ENCODE measurements at regions not wholly inside any gene's neighbourhood (a gene's known extent, or its start where the extent isn't known, plus 50 kb on each side); places are given as distances from the start of the nearest gene placed in this dataset.

DNA sequence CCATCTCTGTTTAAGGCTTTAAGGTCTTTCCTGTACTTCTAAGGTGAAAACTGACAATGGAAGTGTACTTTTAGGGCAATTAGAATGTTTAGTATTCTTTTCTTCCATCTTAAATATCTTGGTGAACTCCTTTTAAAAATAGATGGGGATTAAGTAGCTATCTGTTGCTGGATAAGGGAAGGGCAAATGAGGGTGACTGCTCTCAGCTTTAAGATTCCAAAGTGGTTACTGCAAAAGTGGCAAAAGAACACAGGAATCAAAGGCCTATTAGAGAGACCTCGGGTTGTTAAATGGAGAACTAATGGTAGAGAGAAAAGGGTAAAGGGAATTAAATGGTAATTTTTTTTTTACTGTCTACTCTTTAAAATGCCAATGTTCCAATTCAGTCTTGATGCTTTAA lies 774.1 kb upstream of the B3GALT2 start:
- H3K27me3 ChIP-seq = no peaks in the 10 kb centered on the region
- H3K4me1 ChIP-seq = no peaks in the 10 kb centered on the region
- H3K36me3 Mint-ChIP-seq = no peaks in the 10 kb centered on the region
- H3K27me3 Mint-ChIP-seq (ENCODE audit: insufficient read depth, low read depth) = no peaks in the 10 kb centered on the region
- H3K27ac ChIP-seq = no peak overlapping the region
- H3K4me3 Mint-ChIP-seq = no peak overlapping the region
- H3F3A ChIP-seq (ENCODE audit: low read depth) = no peaks in the 10 kb centered on the region
- DNase-seq (ENCODE audit: low spot score) = no peak
- no peaks in the 10 kb centered on the region for H3K9me3 Mint-ChIP-seq
- H3K4me1 Mint-ChIP-seq = peaks cover 6% of the 10 kb centered on the region
- H3K79me2 ChIP-seq (ENCODE audit: low read depth) = no peaks in the 10 kb centered on the region
- TF ChIP-seq EZH2 (IDR thresholded peaks at IDR 0.05) (no peak), EZH2phosphoT487 (IDR thresholded peaks at IDR 0.05) (no peak)
- TF ChIP-seq, protein P1, sequence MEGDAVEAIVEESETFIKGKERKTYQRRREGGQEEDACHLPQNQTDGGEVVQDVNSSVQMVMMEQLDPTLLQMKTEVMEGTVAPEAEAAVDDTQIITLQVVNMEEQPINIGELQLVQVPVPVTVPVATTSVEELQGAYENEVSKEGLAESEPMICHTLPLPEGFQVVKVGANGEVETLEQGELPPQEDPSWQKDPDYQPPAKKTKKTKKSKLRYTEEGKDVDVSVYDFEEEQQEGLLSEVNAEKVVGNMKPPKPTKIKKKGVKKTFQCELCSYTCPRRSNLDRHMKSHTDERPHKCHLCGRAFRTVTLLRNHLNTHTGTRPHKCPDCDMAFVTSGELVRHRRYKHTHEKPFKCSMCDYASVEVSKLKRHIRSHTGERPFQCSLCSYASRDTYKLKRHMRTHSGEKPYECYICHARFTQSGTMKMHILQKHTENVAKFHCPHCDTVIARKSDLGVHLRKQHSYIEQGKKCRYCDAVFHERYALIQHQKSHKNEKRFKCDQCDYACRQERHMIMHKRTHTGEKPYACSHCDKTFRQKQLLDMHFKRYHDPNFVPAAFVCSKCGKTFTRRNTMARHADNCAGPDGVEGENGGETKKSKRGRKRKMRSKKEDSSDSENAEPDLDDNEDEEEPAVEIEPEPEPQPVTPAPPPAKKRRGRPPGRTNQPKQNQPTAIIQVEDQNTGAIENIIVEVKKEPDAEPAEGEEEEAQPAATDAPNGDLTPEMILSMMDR (IDR thresholded peaks at IDR 0.05) = no peak
- no peak overlapping the region for H3K4me2 ChIP-seq
- H3K4me3 ChIP-seq = no peak overlapping the region
- no peaks in the 10 kb centered on the region for H3K9me3 ChIP-seq (ENCODE audit: low read depth)
- no peaks in the 10 kb centered on the region for H3K36me3 ChIP-seq
- no peak overlapping the region for H3K27ac Mint-ChIP-seq
- H2AFZ ChIP-seq (replicated peaks) = no peak overlapping the region
- H4K20me1 ChIP-seq (ENCODE audit: low read depth) = no peaks in the 10 kb centered on the region
- no peak overlapping the region for H3K9ac ChIP-seq

DNA sequence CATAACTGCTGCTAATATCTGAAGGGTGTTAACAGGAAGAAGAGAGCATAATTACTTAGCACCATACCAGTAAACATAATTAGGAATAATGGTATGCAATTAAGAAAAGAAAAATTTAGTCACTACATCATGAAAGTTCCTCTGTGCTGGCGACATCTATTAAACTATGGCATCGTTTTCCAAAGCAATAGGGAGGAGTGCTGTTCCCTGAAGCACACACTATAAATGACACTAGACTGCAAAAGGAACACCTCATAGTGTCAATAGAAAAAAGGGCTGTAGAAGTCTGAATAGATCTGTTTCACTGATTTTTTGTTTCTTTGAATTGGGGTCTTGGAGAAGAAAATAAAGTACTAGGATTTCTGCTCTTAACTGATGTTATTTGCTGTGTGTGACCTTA lies 773.6 kb upstream of the B3GALT2 start:
- H3K27me3 Mint-ChIP-seq (ENCODE audit: insufficient read depth, low read depth) = no peaks in the 10 kb centered on the region
- H3K4me1 Mint-ChIP-seq = peaks cover 6% of the 10 kb centered on the region
- no peaks in the 10 kb centered on the region for H3K36me3 Mint-ChIP-seq
- Histone ChIP-seq H3K79me2 (ENCODE audit: low read depth) (no peaks in the 10 kb centered on the region), H3K9me3 (ENCODE audit: low read depth) (no peaks in the 10 kb centered on the region), H2AFZ (replicated peaks) (no peak overlapping the region), H3F3A (ENCODE audit: low read depth) (no peaks in the 10 kb centered on the region), H3K4me1 (no peaks in the 10 kb centered on the region), H3K4me2 (no peak overlapping the region), H3K27me3 (no peaks in the 10 kb centered on the region), H3K27ac (no peak overlapping the region), H4K20me1 (ENCODE audit: low read depth) (no peaks in the 10 kb centered on the region), H3K36me3 (no peaks in the 10 kb centered on the region), H3K9ac (no peak overlapping the region), H3K4me3 (no peak overlapping the region)
- H3K4me3 Mint-ChIP-seq = no peak overlapping the region
- H3K27ac Mint-ChIP-seq = no peak overlapping the region
- no peak for DNase-seq (ENCODE audit: low spot score)
- H3K9me3 Mint-ChIP-seq = no peaks in the 10 kb centered on the region
- TF ChIP-seq, protein P1 (IDR thresholded peaks at IDR 0.05) = no peak
- TF ChIP-seq EZH2phosphoT487 (IDR thresholded peaks at IDR 0.05) = no peak
- no peak for TF ChIP-seq EZH2 (IDR thresholded peaks at IDR 0.05)

DNA sequence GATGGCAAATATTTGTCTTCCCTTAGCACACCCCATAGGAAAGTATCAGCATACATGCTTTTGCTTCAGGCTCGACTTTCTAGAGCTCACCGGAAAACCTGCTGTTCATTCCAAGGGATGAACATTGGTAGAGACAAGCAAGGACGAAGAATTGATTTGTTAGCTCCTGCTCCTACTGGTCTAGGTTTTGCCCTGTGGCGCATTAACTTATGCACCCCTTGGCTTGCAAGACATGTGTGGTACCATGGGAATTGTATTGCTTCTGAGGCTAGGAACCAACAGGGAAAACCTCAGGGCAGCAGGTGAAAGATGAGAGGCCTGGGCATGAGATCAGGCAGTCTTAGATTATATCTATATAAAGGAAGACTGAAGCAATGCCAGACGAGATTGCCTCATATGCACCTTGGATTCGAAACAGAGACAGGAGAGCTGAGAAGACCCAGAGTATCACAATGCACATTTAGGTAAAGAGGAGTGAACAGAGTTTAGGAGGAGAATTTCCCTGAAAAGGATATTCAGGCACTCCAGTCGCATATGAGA lies 771.2 kb upstream of the B3GALT2 start:
- no peak overlapping the region for H3K4me2 ChIP-seq
- Mint-ChIP-seq H3K27ac (no peak overlapping the region), H3K36me3 (no peaks in the 10 kb centered on the region), H3K4me3 (no peak overlapping the region), H3K27me3 (ENCODE audit: insufficient read depth, low read depth) (no peaks in the 10 kb centered on the region), H3K4me1 (peaks cover 6% of the 10 kb centered on the region), H3K9me3 (no peaks in the 10 kb centered on the region)
- H3K27ac ChIP-seq = no peak overlapping the region
- H3K79me2 ChIP-seq (ENCODE audit: low read depth) = no peaks in the 10 kb centered on the region
- no peaks in the 10 kb centered on the region for H3K36me3 ChIP-seq
- no peaks in the 10 kb centered on the region for H3K27me3 ChIP-seq
- H3K9me3 ChIP-seq (ENCODE audit: low read depth) = no peaks in the 10 kb centered on the region
- H2AFZ ChIP-seq (replicated peaks) = no peak overlapping the region
- H3K4me3 ChIP-seq = no peak overlapping the region
- TF ChIP-seq EZH2 (IDR thresholded peaks at IDR 0.05) (no peak), EZH2phosphoT487 (IDR thresholded peaks at IDR 0.05) (no peak)
- TF ChIP-seq, protein P1 (IDR thresholded peaks at IDR 0.05) = no peak
- DNase-seq (ENCODE audit: low spot score) = no peak
- H3F3A ChIP-seq (ENCODE audit: low read depth) = no peaks in the 10 kb centered on the region
- no peaks in the 10 kb centered on the region for H3K4me1 ChIP-seq
- no peaks in the 10 kb centered on the region for H4K20me1 ChIP-seq (ENCODE audit: low read depth)
- H3K9ac ChIP-seq = no peak overlapping the region

Data from neural progenitor cell (in vitro differentiated cells).